HG02973 (cell line): ENCODE measurements at regions not wholly inside any gene's neighbourhood (a gene's known extent, or its start where the extent isn't known, plus 50 kb on each side); places are given as distances from the start of the nearest gene placed in this dataset.

Source experiments
- ATAC-seq: cut with Tn5 transposase; IDR thresholded peaks from one replicate; pipeline ENCODE4 v1.9.1; 2021; ENCODE audit warnings: moderate library complexity; ENCODE audit not compliant: unreplicated experiment

- no peak for ATAC-seq
Observed at GRCh38 chr16:61332461-61332860, 703.8 kb downstream of the CDH8 start.

GRCh38 chr16:61324044-61324443 is 712.2 kb downstream of the CDH8 start:
- no peak for ATAC-seq

GRCh38 chr16:61323456-61323855 is 712.8 kb downstream of the CDH8 start:
- ATAC-seq = no peak

- ATAC-seq = no peak
Observed at GRCh38 chr16:61320791-61321190, 715.4 kb downstream of the CDH8 start.

GRCh38 chr16:61313931-61314330 is 722.3 kb downstream of the CDH8 start:
- no peak for ATAC-seq

GRCh38 chr16:61309386-61309785 is 726.9 kb downstream of the CDH8 start:
- ATAC-seq = no peak

- ATAC-seq = no peak
Observed at GRCh38 chr16:61306204-61306603, 730.0 kb downstream of the CDH8 start.

- no peak for ATAC-seq
Observed at GRCh38 chr16:61296814-61297213, 739.4 kb downstream of the CDH8 start.

GRCh38 chr16:61296305-61296704 is 739.9 kb downstream of the CDH8 start:
- no peak for ATAC-seq

GRCh38 chr16:61295311-61295710 is 740.9 kb downstream of the CDH8 start:
- no peak for ATAC-seq

- no peak for ATAC-seq
Observed at GRCh38 chr16:61289141-61289540, 747.1 kb downstream of the CDH8 start.

- no peak for ATAC-seq
Observed at GRCh38 chr16:61277849-61278248, 758.4 kb downstream of the CDH8 start.

- no peak for ATAC-seq
Observed at GRCh38 chr16:61274211-61274610, 762.0 kb downstream of the CDH8 start.

GRCh38 chr16:61270726-61271125 is 765.5 kb downstream of the CDH8 start:
- no peak for ATAC-seq

GRCh38 chr16:61263400-61263799 is 772.8 kb downstream of the CDH8 start:
- ATAC-seq = no peak

GRCh38 chr16:61261315-61261714 is 774.9 kb downstream of the CDH8 start:
- ATAC-seq = no peak

- no peak for ATAC-seq
Observed at GRCh38 chr16:61246592-61246991, 789.6 kb downstream of the CDH8 start.

- no peak for ATAC-seq
Observed at GRCh38 chr16:61243954-61244353, 792.3 kb downstream of the CDH8 start.

GRCh38 chr16:61237884-61238485 is 798.3 kb downstream of the CDH8 start:
- no peak for ATAC-seq

GRCh38 chr16:61233713-61234112 is 802.5 kb downstream of the CDH8 start:
- ATAC-seq = no peak

- no peak for ATAC-seq
Observed at GRCh38 chr16:61228371-61228770, 807.9 kb downstream of the CDH8 start.

- no peak for ATAC-seq
Observed at GRCh38 chr16:61215605-61216004, 820.6 kb downstream of the CDH8 start.

GRCh38 chr16:61214780-61215179 is 821.5 kb downstream of the CDH8 start:
- ATAC-seq = no peak
